Breast epithelium (tissue), 4 donors: ENCODE measurements at regions not wholly inside any gene's neighbourhood (a gene's known extent, or its start where the extent isn't known, plus 50 kb on each side); places are given as distances from the start of the nearest gene placed in this dataset.

Experiments
- DNase-seq, 2 donors: peaks; one replicate each; pipeline ENCODE4 v3.0.0-alpha.2; 2019; ENCODE audit warnings: low spot score in 2 of 2
- H3K27ac ChIP-seq, 2 donors: fragments of 200-600 bp; sonication (generic) in 1 of 2; one replicate each; pipeline ENCODE4 v1.5.1; 2016 to 2019; ENCODE audit warnings: mild to moderate bottlenecking in 1 of 2
- H3K27me3 ChIP-seq, 2 donors: fragments of 200-600 bp; sonication (generic) in 1 of 2; one replicate each; pipeline versions ENCODE4 v1.5.1 to v1.6.0; 2017 to 2019; ENCODE audit warnings: control low read depth in 1 of 2, mild to moderate bottlenecking in 1 of 2
- H3K36me3 ChIP-seq: fragments of 200-600 bp; one replicate; pipeline ENCODE4 v1.5.1; 2019
- H3K4me1 ChIP-seq, 2 donors: fragments of 200-600 bp; sonication (generic); one replicate each; pipeline ENCODE4 v1.5.1; 2016 to 2019; ENCODE audit warnings: control low read depth in 1 of 2
- H3K4me3 ChIP-seq, 3 donors: fragments of 200-600 bp; sonication (generic); 1 replicate in 2 of 3; 2 replicates in 1 of 3; pipeline ENCODE4 v1.5.1; 2016 to 2019; ENCODE audit warnings: mild to moderate bottlenecking in 3 of 3, moderate library complexity in 2 of 3
- H3K9me3 ChIP-seq, 2 donors: fragments of 200-600 bp; sonication (generic) in 1 of 2; one replicate each; pipeline ENCODE4 v1.5.1; 2016 to 2019; ENCODE audit warnings: control low read depth in 1 of 2
- CTCF ChIP-seq, 3 donors: fragments of 450-650 bp; IDR thresholded peaks; one replicate each; pipeline ENCODE4 v1.5.1; 2016 to 2017; ENCODE audit warnings: antibody characterized with exemption in 3 of 3, mild to moderate bottlenecking in 3 of 3, moderate library complexity in 3 of 3
- POLR2A ChIP-seq: fragments of 450-650 bp; IDR thresholded peaks from one replicate; pipeline ENCODE4 v1.6.1; 2016; ENCODE audit warnings: antibody characterized with exemption, mild to moderate bottlenecking, moderate library complexity
- POLR2AphosphoS5 ChIP-seq, 3 donors: sonication (generic); formaldehyde crosslinking; IDR thresholded peaks; one replicate each; pipeline ENCODE4 v1.6.1; 2017; ENCODE audit warnings: antibody characterized with exemption in 3 of 3
- intact Hi-C: fragments of 100-400 bp; cut with DNase I; formaldehyde crosslinking; loops from one replicate; pipeline ENCODE4 v1.15.1; 2023; ENCODE audit warnings: low total_unique reads

DNA sequence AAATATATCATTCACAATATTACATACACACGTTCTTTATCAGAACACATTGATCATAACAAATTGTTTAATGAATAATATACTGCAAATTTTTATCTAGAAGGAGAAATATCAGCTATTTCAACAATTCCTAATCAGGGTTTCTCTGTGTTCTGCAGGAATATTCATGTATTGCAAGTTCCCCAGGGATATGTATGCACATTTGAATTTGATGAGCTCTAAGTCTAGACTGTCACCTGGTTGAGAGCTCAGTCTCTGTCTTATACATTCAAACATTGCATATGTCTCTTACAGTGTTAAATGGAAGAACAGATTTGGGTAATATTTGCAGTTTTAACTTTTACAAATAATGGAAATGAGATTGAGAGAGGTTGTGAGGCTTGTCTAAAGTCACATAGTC, 829.7 kb downstream of the CDH11 start:
- TF ChIP-seq POLR2A = no peak
- no peak for TF ChIP-seq CTCF (IDR thresholded peaks at IDR 0.05)
- TF ChIP-seq POLR2AphosphoS5 (IDR thresholded peaks at IDR 0.05) = no peak
- intact Hi-C loops = no loop called here
- Histone ChIP-seq H3K4me3 (no peak overlapping the region), H3K27me3 (no peaks in the 10 kb centered on the region), H3K4me1 (no peaks in the 10 kb centered on the region), H3K27ac (no peak overlapping the region), H3K9me3 (no peaks in the 10 kb centered on the region), H3K36me3 (no peaks in the 10 kb centered on the region)
- no peak for DNase-seq

DNA sequence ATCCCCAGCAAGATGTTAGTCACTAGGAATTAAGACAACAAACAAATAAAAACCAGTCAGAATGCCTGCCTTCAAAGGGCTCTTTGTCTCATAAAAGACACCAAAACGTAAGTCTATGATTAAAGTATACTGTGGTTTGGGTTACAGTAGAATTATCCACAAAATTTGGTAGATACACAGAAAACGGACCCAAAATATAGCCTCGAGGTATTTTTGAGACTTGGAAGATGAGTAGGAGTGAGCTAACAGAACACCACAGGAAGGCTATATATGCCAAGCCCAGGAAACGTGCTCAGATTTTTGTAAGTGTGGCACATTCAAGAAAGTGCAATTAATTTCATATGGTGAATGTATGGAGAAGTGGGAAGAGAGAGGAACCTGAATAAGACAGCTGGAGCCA, 831.4 kb downstream of the CDH11 start:
- Histone ChIP-seq H3K9me3 (no peaks in the 10 kb centered on the region), H3K36me3 (no peaks in the 10 kb centered on the region), H3K27ac (no peak overlapping the region), H3K4me1 (no peaks in the 10 kb centered on the region), H3K4me3 (no peak overlapping the region), H3K27me3 (no peaks in the 10 kb centered on the region)
- DNase-seq = no peak
- intact Hi-C loops = no loop called here
- TF ChIP-seq POLR2A (no peak), CTCF (IDR thresholded peaks at IDR 0.05) (no peak), POLR2AphosphoS5 (IDR thresholded peaks at IDR 0.05) (no peak)

GRCh38 chr16:64287655-64288528, 834.0 kb downstream of the CDH11 start:
- no peak for TF ChIP-seq CTCF (IDR thresholded peaks at IDR 0.05)
- no peak for TF ChIP-seq POLR2AphosphoS5 (IDR thresholded peaks at IDR 0.05)
- no peak for TF ChIP-seq POLR2A
- no peaks in the 10 kb centered on the region for H3K27me3 ChIP-seq
- DNase-seq = no peak
- no peak overlapping the region for H3K27ac ChIP-seq
- no peaks in the 10 kb centered on the region for H3K36me3 ChIP-seq
- no peaks in the 10 kb centered on the region for H3K4me1 ChIP-seq
- intact Hi-C loops = no loop called here
- peaks cover 0 to 8% of the 10 kb centered on the region in 2 donors for H3K9me3 ChIP-seq
- no peak overlapping the region for H3K4me3 ChIP-seq

- H3K27ac ChIP-seq = no peak overlapping the region
- H3K36me3 ChIP-seq = no peaks in the 10 kb centered on the region
- no peak overlapping the region for H3K4me3 ChIP-seq
- H3K4me1 ChIP-seq = no peaks in the 10 kb centered on the region
- intact Hi-C loops = no loop called here
- TF ChIP-seq POLR2AphosphoS5 (IDR thresholded peaks at IDR 0.05) (no peak), CTCF (IDR thresholded peaks at IDR 0.05) (no peak), POLR2A (no peak)
- no peaks in the 10 kb centered on the region for H3K27me3 ChIP-seq
- DNase-seq = no peak
- H3K9me3 ChIP-seq = peaks cover 0 to 8% of the 10 kb centered on the region in 2 donors
Observed at GRCh38 chr16:64282181-64282580, 839.7 kb downstream of the CDH11 start.

DNA sequence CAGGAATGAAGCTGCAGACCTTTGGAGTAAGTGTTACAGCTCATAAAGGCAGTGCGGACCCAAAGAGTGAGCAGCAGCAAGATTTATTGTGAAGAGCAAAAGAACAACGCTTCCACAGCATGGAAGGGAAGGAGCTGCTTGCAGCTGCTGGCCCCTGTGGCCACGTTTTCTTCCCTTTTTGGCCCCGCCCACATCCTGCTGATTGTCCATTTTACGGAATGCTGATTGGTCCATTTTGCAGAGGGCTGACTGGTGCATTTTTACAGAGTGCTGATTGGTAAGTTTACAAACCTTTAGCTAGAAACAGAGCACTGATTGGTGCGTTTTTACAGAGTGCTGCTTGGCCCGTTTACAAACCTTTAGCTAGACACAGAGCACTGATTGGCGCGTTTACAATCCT, 841.5 kb downstream of the CDH11 start:
- Histone ChIP-seq H3K4me1 (no peaks in the 10 kb centered on the region), H3K27ac (no peak overlapping the region), H3K9me3 (peaks cover 0 to 8% of the 10 kb centered on the region in 2 donors), H3K36me3 (no peaks in the 10 kb centered on the region), H3K4me3 (no peak overlapping the region), H3K27me3 (no peaks in the 10 kb centered on the region)
- DNase-seq = no peak
- TF ChIP-seq POLR2AphosphoS5 (IDR thresholded peaks at IDR 0.05) = no peak
- TF ChIP-seq CTCF (IDR thresholded peaks at IDR 0.05) = no peak
- TF ChIP-seq POLR2A = no peak
- intact Hi-C loops = no loop called here
